Activated CD8-positive, alpha-beta memory T cell treated with anti-CD3 and anti-CD28 coated beads, Interleukin-2, amount 50 U/mL, for 24 hours (primary cell): ENCODE measurements at regions not wholly inside any gene's neighbourhood (a gene's known extent, or its start where the extent isn't known, plus 50 kb on each side); places are given as distances from the start of the nearest gene placed in this dataset.

Source experiments
- DNase-seq: peaks from one replicate; pipeline ENCODE4 v3.0.0-alpha.2; 2020; ENCODE audit errors: extremely low read depth

DNA sequence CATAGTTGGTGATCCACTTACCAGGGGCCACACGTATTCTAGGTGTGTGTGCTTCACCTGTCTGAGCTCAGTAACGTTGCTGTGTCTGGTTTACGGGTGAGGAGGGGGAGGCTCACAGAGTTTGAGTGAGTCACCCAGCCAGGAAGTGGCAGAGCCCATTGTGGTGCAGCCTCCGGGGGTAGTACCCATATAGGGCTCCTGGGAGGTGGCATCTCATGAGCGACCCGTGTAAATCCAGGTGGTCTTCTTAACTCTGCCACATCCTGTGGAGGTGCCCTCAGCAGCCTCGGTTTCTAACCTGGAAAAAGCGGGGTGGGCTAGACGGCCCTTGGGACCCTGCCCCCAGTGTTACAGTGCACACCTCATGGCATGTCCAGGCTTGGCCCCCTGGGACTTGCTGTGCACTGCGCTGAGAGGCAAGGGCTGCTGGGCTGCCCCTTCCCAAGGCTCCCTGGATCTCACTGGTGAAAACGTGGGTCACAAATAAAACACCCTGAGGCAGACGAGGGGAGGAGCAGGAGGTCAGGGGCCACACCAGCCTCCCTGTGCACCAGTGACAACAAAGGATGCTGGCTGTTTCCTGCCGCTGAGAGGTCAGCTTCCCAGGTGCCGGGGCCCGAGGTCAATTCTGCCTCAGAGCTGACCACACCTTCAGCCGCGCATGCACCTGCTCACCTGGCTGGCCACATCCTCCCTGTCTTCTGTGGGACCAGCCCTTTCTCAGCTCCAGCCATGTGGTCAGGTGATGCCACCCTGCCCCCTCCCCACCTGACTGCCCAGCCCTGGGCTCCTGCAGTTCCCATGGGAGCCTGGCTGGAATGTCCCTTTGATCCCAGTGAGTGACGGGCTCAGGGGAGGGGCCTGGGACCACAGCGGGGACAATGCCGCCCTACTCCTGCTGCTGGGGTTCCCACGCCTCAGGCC lies 305.1 kb downstream of the CTTN start:
- DNase-seq, result no peak

GRCh38 chr11:70705097-70705496 lies 306.8 kb downstream of the CTTN start:
- no peak for DNase-seq

- DNase-seq, result no peak
Observed at GRCh38 chr11:70705930-70706329, 307.6 kb downstream of the CTTN start.

DNA sequence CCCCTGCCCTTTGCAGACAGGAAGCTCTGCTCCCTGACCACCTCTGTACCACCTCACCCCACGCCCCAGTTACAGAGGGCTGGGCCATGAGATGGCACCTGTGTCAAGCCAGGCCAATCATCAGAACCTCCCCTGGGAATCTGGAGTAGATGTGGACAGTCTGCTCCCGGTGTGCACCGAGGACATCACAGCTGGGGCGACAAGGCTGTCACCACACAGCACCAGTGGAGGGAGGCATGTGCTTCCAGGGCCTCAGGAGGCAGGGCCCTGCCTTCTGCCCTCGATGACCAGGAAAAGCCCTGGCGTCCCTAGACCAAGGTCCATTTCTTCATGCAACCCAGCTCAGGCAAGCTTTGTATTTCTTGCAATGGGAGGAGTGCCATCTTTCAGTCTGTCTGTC lies 309.5 kb downstream of the CTTN start:
- no peak for DNase-seq

GRCh38 chr11:70709596-70709995 lies 311.3 kb downstream of the CTTN start:
- DNase-seq, result no peak

DNA sequence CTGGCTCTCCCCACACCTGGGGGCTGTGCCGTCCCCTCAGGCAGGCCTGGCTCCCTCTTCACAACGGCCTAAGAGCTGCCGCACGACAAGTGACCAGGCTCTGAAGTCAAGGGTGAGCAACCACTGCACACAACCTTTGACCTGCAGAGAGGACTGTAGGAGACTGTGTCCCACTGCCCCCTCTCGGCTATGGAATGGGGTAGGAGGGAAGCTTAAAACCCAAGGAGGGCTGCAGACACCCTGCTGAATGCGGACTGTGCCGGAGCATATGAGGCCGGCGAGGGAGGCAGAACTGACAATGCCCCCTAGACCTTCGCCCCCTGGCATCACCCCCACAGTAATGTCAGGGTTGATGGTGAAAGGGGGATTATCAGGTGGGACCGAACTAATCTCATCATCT lies 311.9 kb downstream of the CTTN start:
- DNase-seq, result no peak

- no peak for DNase-seq
Observed at GRCh38 chr11:70710601-70711000, 312.3 kb downstream of the CTTN start.

DNA sequence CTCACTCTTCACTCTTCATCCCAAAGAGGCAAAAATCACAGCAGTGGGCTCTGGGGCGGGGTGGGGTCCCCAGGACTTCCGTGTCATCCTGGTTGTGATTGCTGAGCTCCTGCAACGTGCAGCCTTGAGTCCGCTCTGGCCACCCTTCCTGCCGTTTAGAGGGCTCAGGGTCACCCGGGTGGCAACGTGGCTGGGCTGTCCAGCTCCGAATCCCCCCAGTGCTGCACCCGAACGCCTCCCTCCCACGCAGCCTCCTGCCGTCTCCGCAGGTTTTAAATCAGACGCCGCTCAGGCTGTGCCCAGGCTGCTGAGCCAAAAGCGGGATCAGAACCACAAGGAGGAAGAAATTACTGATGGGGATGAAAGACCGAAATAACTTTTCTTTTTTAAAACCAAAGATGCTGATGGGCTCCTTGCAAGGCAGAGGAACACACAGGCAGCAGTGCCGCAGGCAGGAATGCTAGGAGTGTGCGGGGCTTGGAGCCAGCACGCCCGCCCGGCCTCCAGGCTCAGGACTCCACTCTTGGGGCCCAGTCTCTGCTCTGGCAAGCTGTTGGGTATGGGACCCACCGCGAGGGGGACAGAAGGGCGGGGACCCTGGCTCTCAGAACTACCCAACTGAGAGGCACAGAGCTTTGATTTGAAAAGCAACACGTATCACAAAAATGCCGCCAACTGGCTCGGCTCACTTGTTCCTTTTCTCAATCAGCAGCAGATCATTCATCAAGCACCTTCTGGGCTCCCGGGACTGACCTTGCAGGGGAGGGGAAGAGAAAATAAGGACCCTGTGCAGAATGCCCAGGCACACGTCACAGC lies 313.0 kb downstream of the CTTN start:
- no peak for DNase-seq

DNA sequence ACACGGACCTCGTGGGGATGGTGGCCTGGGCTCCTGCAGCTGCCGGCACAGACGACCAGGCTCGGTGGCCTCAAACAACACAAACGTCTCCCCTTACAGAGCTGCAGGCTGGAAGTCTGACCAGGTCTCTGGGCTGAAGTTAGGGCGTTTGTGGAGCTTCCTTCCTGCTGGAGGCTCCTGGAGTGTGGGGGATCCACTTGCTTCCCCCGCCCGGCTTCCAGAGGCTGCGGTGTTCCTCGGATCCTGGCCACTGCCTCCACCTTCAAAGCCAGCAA lies 313.5 kb downstream of the CTTN start:
- no peak for DNase-seq

GRCh38 chr11:70712471-70712870 lies 314.1 kb downstream of the CTTN start:
- DNase-seq, result no peak

- no peak for DNase-seq
Observed at GRCh38 chr11:70713086-70713835, 314.9 kb downstream of the CTTN start.

DNA sequence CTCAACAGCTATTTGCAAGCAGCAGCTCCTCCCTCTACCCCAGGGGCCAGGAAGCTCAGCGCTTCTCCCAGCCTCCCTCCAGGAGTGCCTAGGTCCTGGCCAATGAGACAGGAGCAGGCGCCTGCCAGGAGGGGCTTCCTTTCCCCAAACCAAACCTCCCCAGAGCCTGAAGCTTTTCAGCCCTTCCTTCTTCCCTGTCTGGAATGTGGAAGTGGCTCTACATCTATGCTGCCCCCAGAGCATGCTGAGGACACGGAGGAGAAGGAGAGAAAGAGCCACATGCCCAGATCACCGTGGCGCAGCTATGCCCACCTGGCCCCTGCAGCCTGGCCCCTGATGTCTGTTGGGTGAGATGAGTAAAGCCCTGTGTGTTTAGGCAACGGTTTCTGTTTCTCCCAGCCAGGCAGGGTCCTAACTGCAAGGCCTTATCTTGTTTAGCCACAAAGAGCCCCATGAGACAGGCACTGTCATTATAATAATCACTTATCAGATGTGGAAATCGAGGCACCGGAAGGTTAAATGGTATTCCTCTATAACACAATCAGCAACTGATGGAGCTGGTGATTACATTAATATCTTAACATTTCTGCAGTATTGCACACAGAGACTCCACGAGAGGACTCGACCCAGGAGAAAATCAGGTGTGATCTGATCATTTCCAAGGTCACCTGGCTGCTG lies 315.8 kb downstream of the CTTN start:
- no peak for DNase-seq

DNA sequence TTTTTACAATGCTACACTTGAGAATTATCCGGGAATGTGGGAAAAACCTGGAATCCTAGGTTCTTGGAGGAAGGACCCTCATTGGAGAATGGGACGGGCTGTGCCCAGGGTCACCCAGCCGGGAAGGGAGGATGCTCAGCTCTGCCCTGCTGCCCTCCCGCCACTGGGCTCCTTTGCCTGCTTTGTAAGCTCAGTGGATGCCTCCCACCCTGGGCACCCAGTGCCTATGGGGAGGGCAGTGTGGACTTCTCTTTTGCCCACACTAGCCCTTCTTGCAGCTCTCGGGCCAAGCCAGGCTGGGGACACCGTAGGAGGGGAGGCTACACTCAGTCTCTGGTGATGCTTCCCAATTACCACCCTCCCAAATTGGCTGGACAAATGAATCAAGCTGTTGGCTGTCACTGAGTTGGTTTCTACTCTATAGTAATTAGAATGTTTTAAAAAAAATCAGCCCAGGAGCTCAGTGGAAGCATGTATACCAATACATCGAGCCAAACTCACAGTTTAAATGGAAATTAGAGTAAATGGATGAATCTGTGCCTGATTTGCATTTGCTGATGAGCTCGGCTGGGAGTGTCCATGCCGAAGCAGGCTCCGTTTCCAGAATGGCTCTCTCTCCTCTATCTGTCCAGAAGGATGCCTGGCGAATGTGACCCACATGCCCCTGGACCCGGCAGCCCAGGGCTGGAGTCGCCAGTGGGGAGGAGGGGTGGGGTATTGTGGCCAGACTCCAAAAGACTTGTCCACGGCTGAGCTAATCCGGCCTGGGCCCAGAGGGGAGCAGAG lies 317.0 kb downstream of the CTTN start:
- no peak for DNase-seq

DNA sequence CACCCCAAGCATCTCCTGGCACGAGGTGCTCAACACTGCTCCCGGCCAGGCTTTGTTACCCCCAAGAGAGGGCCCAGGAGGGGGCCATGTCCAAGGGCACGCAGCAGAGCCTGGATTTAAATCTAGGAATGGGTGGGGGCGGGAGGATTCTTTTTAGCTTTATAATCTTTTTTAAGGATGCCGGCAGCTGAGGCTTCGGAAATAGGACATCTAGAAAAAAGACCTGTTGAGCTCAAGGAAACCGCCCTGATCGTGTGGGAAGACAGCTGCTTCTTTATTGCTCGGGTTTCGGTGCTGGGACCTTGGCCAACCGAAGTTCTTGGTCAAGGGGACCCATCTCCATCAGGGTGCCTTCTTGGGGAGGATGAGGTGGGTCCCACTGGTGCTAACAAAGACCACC lies 317.9 kb downstream of the CTTN start:
- DNase-seq, result no peak

DNA sequence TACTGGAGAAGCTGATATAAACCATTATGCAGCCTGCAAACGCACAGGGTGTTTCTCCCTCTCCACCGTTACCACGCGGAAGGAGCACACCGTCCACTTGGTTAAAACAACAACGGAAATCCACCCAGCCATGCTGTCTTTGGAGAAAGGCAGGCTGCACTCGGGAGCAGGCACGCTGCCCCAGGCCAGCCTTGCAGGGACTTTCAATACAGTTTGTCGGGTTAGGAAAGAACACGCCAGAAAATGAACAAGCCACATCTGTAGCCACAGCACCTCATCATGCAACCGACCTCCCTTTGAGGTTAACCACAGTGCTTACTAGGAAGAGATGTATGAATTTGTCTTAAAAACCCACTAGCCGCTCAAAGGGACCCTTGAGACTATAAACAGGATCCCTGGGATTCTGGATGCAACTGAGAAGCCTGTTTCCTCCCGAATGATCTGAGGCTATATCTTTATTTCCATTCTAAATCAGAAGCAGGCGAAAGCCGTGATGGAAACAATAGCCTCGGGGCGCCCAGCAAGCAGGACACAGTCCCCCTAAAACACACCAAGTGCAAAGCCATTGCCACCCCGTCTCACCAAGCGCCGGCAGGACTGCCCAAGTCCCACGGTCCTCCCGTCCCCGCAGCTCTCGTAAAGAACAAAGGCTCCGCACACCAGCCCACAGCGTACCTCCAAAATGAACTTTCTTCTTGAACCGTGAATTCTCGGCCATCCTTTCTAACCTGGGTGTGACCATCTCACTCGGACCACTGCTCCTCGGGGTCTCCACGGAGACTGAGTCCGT lies 318.9 kb downstream of the CTTN start:
- DNase-seq, result no peak

DNA sequence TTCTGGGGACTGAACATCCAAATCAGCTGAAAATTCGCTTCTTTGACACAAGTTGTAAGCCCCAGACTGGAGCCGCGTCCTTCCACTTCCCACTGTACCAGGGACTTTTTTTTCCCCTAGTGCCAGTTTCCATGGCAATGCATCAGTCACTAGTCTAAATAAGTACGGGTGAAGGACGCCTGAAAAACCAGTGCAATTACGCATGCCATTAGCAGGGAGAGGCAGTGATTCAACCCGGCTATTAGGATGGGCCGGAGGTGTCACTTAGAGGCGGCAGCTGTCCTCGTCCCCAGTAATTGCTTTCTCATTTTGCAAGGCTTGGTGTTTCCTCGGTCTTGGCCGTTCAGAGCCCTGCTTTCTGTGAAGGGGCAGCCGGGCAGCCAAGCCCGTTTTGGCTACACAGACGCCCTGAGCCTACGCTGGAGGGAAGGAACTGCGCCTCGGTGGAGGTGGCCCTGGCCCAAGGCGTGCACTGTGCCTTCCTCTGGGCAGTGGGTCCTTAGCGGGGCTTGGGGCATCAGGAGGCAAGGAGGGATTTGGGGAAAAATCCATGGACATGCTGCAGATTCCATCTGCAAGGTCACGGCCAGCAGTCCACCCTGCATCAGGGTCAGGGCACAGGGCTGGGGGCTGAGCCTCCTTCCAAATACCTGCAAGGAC lies 319.7 kb downstream of the CTTN start:
- DNase-seq, result no peak

GRCh38 chr11:70719516-70719915 lies 321.2 kb downstream of the CTTN start:
- DNase-seq, result no peak

DNA sequence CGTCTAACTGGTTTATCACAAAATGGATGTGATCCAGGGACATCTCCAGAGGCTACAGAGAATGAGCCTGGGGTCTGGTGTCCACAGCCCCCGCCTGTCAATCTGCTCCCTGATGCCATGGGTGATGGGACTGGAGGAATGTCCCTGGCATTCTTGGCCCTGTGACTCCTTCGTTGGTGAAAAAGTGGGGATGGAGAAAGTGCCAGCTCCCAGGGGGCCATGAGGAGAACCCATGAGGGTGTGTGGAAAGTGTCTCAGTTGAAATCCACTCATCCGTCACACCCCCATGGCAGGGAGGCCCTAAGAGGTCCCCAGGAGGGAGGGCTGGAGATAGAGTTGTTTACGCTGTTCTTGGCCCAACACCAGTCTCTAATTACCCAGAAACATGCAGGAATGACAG lies 322.0 kb downstream of the CTTN start:
- no peak for DNase-seq

GRCh38 chr11:70721006-70721405 lies 322.7 kb downstream of the CTTN start:
- DNase-seq, result no peak

DNA sequence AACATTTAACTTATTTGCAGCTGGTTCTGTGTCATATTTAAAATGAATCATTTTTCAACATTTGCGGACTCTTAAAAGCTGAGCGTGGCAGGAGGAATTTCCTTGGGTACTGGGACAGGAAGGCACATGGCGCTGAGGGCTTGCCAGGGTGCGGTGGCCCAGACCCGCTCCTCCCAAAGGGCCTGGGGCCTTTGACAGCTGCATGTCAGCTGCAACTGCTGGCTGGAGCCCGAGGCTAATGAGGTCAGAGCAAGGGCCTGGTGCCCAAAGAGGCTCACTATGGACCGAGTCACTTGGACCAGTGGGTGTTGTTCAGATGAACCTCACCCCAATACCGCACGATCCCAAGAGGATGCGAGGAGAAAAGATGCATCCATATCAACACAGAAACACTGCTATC lies 326.9 kb downstream of the CTTN start:
- no peak for DNase-seq
